ENCODE measurements at regions not wholly inside any gene's neighbourhood (a gene's known extent, or its start where the extent isn't known, plus 50 kb on each side); places are given as distances from the start of the nearest gene placed in this dataset.

DNA sequence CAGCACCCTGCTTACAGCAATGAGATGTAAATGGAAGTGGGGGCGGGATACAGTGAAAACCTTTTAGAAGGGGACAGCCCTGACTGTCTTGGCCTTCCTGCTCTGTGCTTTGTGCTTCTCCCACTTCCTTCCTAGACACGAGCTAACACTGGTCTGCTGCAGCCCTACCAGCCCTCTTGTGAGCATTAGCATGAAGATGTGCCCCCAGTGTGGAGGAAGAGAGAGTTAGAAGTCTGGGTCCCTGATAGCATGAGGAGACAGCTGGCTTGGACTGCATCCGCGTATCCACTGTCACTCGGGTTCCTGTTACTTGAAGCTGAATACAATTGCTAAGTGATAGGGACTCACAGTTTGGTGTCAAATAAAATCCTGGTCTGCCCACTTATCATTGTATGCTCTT lies 248.1 kb upstream of the SOX5 start:
- Histone ChIP-seq H3K9ac (replicated peaks; ENCODE audit: extremely low read depth, insufficient read depth, low read length) (no peak overlapping the region), H3K4me3 (replicated peaks in 1 of 3; ENCODE audit: insufficient read depth in 1 of 3, low read depth in 1 of 3, low read length in 3 of 3) (no peak overlapping the region), H3K27ac (ENCODE audit: insufficient read depth, low read depth, low read length) (no peak overlapping the region), H3K27me3 (ENCODE audit: control insufficient read depth in 2 of 2, insufficient read depth in 2 of 2, low read length in 2 of 2) (no peaks in the 10 kb centered on the region), H3K9me1 (replicated peaks; ENCODE audit: control insufficient read depth, extremely low read depth, insufficient read depth, low read length) (no peaks in the 10 kb centered on the region), H3K36me3 (ENCODE audit: control insufficient read depth in 2 of 2, extremely low read depth in 1 of 2, insufficient read depth in 2 of 2, low read length in 2 of 2) (no peaks in the 10 kb centered on the region), H3K4me2 (ENCODE audit: insufficient read depth, low read length) (no peak overlapping the region), H2AFZ (ENCODE audit: low read depth, low read length) (peak overlapping the region; percentile 35), H3K9me3 (replicated peaks; ENCODE audit: control insufficient read depth, insufficient read depth, low read length) (no peaks in the 10 kb centered on the region), H4K20me1 (replicated peaks; ENCODE audit: control insufficient read depth, extremely low read depth, insufficient read depth, low read length) (no peaks in the 10 kb centered on the region), H3K4me1 (ENCODE audit: control insufficient read depth, extremely low read depth, insufficient read depth, low read length) (peaks cover 14% of the 10 kb centered on the region), H3K79me2 (ENCODE audit: control insufficient read depth, insufficient read depth, low read length) (no peaks in the 10 kb centered on the region)
- DNase-seq (ENCODE audit: low read depth, low spot score) (peak; percentile 5), FAIRE-seq (no peak)
- TF ChIP-seq GATA2 (IDR thresholded peaks at IDR 0.05; ENCODE audit: insufficient read depth, insufficient read length, low read depth, low read length) (no peak), POLR2AphosphoS5 (IDR thresholded peaks at IDR 0.05; ENCODE audit: insufficient read depth, low read depth, low read length) (no peak), MYC (IDR thresholded peaks at IDR 0.05; ENCODE audit: low read depth, low read length) (no peak), POLR2A (IDR thresholded peaks at IDR 0.05; ENCODE audit: low read depth, low read length) (no peak), JUN (IDR thresholded peaks at IDR 0.05; ENCODE audit: borderline replicate concordance, insufficient read depth, insufficient read length, low read depth) (no peak), EZH2 (IDR thresholded peaks at IDR 0.05; ENCODE audit: borderline replicate concordance, low read depth, low read length, severe bottlenecking) (no peak), FOS (IDR thresholded peaks at IDR 0.05; ENCODE audit: borderline replicate concordance, insufficient read depth, low read length) (no peak)
- TF ChIP-seq, protein P1, sequence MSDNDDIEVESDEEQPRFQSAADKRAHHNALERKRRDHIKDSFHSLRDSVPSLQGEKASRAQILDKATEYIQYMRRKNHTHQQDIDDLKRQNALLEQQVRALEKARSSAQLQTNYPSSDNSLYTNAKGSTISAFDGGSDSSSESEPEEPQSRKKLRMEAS (IDR thresholded peaks at IDR 0.05; ENCODE audit: insufficient read depth, insufficient read length): no peak
- TF ChIP-seq, protein P2, sequence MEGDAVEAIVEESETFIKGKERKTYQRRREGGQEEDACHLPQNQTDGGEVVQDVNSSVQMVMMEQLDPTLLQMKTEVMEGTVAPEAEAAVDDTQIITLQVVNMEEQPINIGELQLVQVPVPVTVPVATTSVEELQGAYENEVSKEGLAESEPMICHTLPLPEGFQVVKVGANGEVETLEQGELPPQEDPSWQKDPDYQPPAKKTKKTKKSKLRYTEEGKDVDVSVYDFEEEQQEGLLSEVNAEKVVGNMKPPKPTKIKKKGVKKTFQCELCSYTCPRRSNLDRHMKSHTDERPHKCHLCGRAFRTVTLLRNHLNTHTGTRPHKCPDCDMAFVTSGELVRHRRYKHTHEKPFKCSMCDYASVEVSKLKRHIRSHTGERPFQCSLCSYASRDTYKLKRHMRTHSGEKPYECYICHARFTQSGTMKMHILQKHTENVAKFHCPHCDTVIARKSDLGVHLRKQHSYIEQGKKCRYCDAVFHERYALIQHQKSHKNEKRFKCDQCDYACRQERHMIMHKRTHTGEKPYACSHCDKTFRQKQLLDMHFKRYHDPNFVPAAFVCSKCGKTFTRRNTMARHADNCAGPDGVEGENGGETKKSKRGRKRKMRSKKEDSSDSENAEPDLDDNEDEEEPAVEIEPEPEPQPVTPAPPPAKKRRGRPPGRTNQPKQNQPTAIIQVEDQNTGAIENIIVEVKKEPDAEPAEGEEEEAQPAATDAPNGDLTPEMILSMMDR (IDR thresholded peaks at IDR 0.05; ENCODE audit: extremely low read depth in 1 of 2, insufficient read depth in 1 of 2, low read depth in 1 of 2, low read length in 2 of 2): no peak
- ChIA-PET CTCF (interaction anchor here (0.9 to 1.5 kb wide), 2 partner anchors 9 to 26 kb away, joined by 3 to 5 read pairs; no protein-coding TSS in a partner anchor), POLR2A (no interaction called here)
- intact Hi-C loops (cut with micrococcal nuclease) (no loop called here), dilution Hi-C loops (cut with MboI; ENCODE audit: extremely low pct_ligation_motif_present, low sequenced_read_pairs) (no loop called here)
- no TSS peak for BruUV-seq (replicated peaks)
